WTC11 (cell line): ENCODE measurements at regions not wholly inside any gene's neighbourhood (a gene's known extent, or its start where the extent isn't known, plus 50 kb on each side); places are given as distances from the start of the nearest gene placed in this dataset.

Source experiments
- ATAC-seq: fragments of 200-7000 bp; cut with Tn5 transposase; 2 replicates; pipeline ENCODE4 v1.10.0; 2021; ENCODE audit warnings: mild to moderate bottlenecking, moderate library complexity
- CTCF ChIA-PET: fragments of 300-600 bp; sonication (Branson Sonifier 250); formaldehyde crosslinking; loops from one replicate; lab custom pipeline; 2021; ENCODE audit warnings: antibody characterized with exemption; lab: Charles Lee
- POLR2A ChIA-PET: fragments of 350-600 bp; sonication (Branson Sonifier 250); formaldehyde crosslinking; loops from one replicate; lab custom pipeline; 2021; ENCODE audit warnings: antibody characterized with exemption; lab: Charles Lee
- DNase-seq: peaks from one replicate; pipeline ENCODE4 v3.0.0; 2021; ENCODE audit warnings: low spot score
- H3K27ac Mint-ChIP-seq: 2 replicates; pipeline ENCODE4 v1.8.0; 2021; ENCODE audit warnings: mixed read lengths
- H3K27me3 Mint-ChIP-seq: 2 replicates; pipeline ENCODE4 v1.8.0; 2021; ENCODE audit warnings: low read depth, mild to moderate bottlenecking, moderate library complexity, mixed read lengths
- H3K36me3 Mint-ChIP-seq: 2 replicates; pipeline ENCODE4 v1.8.0; 2021; ENCODE audit warnings: mixed read lengths
- H3K4me1 Mint-ChIP-seq: 2 replicates; pipeline ENCODE4 v1.8.0; 2022; ENCODE audit warnings: mixed read lengths
- H3K4me3 Mint-ChIP-seq: 2 replicates; pipeline ENCODE4 v1.8.0; 2021; ENCODE audit warnings: mild to moderate bottlenecking, moderate library complexity, mixed read lengths
- H3K9me3 Mint-ChIP-seq: 2 replicates; pipeline ENCODE4 v1.8.0; 2021; ENCODE audit warnings: mixed read lengths
- ATF1 ChIP-seq: sonication (generic); formaldehyde crosslinking; IDR thresholded peaks from 2 replicates; pipeline ENCODE4 v1.8.1; 2023; ENCODE audit warnings: mild to moderate bottlenecking, moderate library complexity, missing genetic modification reagents
- CREB1 ChIP-seq: sonication (generic); formaldehyde crosslinking; IDR thresholded peaks from 2 replicates; pipeline ENCODE4 v1.8.0; 2023; ENCODE audit warnings: mild to moderate bottlenecking, missing genetic modification reagents
- ETV6 ChIP-seq: sonication (generic); formaldehyde crosslinking; IDR thresholded peaks from 2 replicates; pipeline ENCODE4 v1.8.1; 2022; ENCODE audit warnings: mild to moderate bottlenecking, missing genetic modification reagents
- GTF2I ChIP-seq: fragments of 250-450 bp; sonication (Bioruptor Pico); conservative IDR thresholded peaks from 2 replicates; pipeline ENCODE4 v1.4.0; 2021; ENCODE audit warnings: mild to moderate bottlenecking
- KAT7 ChIP-seq: sonication (generic); formaldehyde crosslinking; IDR thresholded peaks from 2 replicates; pipeline ENCODE4 v1.8.1; 2023; ENCODE audit warnings: missing genetic modification reagents, mild to moderate bottlenecking, borderline replicate concordance
- NFYB ChIP-seq: sonication (generic); formaldehyde crosslinking; conservative IDR thresholded peaks from 2 replicates; pipeline ENCODE4 v1.8.0; 2022; ENCODE audit warnings: low read depth, missing genetic modification reagents
- PRRX2 ChIP-seq: fragments of 250-450 bp; sonication (Bioruptor Pico); IDR thresholded peaks from 2 replicates; pipeline ENCODE4 v1.8.0; 2021; ENCODE audit warnings: mild to moderate bottlenecking
- SOX15 ChIP-seq: fragments of 250-450 bp; sonication (Bioruptor Pico); IDR thresholded peaks from 2 replicates; pipeline ENCODE4 v1.9.0; 2021; ENCODE audit warnings: mild to moderate bottlenecking
- SP1 ChIP-seq: sonication (generic); formaldehyde crosslinking; conservative IDR thresholded peaks from 2 replicates; pipeline ENCODE4 v1.8.1; 2022; ENCODE audit warnings: missing genetic modification reagents
- TCF7 ChIP-seq: sonication (generic); formaldehyde crosslinking; IDR thresholded peaks from 2 replicates; pipeline ENCODE4 v1.8.0; 2022; ENCODE audit warnings: mild to moderate bottlenecking, low read depth, missing genetic modification reagents, moderate library complexity
- ZBTB21 ChIP-seq: sonication (generic); formaldehyde crosslinking; IDR thresholded peaks from 2 replicates; pipeline ENCODE4 v1.8.1; 2023; ENCODE audit warnings: mild to moderate bottlenecking, missing genetic modification reagents, borderline replicate concordance
- ZNF416 ChIP-seq: fragments of 250-450 bp; sonication (Bioruptor Pico); IDR thresholded peaks from 2 replicates; pipeline ENCODE4 v1.9.0; 2021; ENCODE audit warnings: mild to moderate bottlenecking, inconsistent platforms
- ZNF671 ChIP-seq: fragments of 250-450 bp; sonication (Bioruptor Pico); IDR thresholded peaks from 2 replicates; pipeline ENCODE4 v1.8.0; 2021; ENCODE audit warnings: mild to moderate bottlenecking
- TF ChIP-seq, protein P1 (sequence below): fragments of 250-450 bp; sonication (Bioruptor Pico); IDR thresholded peaks from 2 replicates; pipeline ENCODE4 v2.1.2; 2022; ENCODE audit warnings: mild to moderate bottlenecking, moderate library complexity
- TF ChIP-seq, protein P2 (sequence below): sonication (generic); formaldehyde crosslinking; IDR thresholded peaks from 2 replicates; pipeline ENCODE4 v1.8.0; 2022; ENCODE audit warnings: mild to moderate bottlenecking, missing genetic modification reagents
- TF ChIP-seq, protein P3 (sequence below): fragments of 250-450 bp; sonication (Bioruptor Pico); IDR thresholded peaks from 2 replicates; pipeline ENCODE4 v1.9.0; 2021; ENCODE audit warnings: mild to moderate bottlenecking
- TF ChIP-seq, protein P4 (sequence below): sonication (generic); formaldehyde crosslinking; IDR thresholded peaks from 2 replicates; pipeline ENCODE4 v1.8.0; 2022; ENCODE audit warnings: mild to moderate bottlenecking, missing genetic modification reagents
- TF ChIP-seq, protein P5 (sequence below): sonication (generic); formaldehyde crosslinking; IDR thresholded peaks from 2 replicates; pipeline ENCODE4 v1.8.0; 2023; ENCODE audit warnings: missing genetic modification reagents, mild to moderate bottlenecking, borderline replicate concordance

DNA sequence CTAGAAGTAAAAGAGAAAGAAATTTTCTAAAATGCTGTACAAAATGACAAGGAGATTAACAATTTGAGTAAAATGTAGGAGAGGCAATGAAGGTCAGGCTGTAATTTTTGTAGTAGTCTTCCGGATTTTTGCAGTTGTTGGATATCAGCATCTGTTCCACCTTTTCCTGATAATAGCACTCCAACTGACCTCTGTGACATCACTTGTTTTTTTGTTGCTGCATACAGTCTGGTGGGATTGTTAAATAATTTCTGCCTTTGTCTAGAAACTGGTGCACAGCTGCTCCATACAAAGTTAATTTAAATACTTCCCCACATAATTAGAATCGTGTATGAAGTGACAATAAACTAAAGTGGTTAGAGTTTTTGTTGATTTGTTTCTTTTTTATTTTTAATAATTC, 731.4 kb downstream of the PLOD2 start:
- no peak for DNase-seq
- no peak overlapping the region for H3K27ac Mint-ChIP-seq
- no peak for ATAC-seq
- POLR2A ChIA-PET, result no interaction called here
- CTCF ChIA-PET, result no interaction called here
- H3K27me3 Mint-ChIP-seq, result no peaks in the 10 kb centered on the region
- H3K36me3 Mint-ChIP-seq, result no peaks in the 10 kb centered on the region
- no peak overlapping the region for H3K4me3 Mint-ChIP-seq
- no peaks in the 10 kb centered on the region for H3K9me3 Mint-ChIP-seq
- TF ChIP-seq PRRX2 (CRISPR knock-in tag), result no peak
- H3K4me1 Mint-ChIP-seq, result no peaks in the 10 kb centered on the region

DNA sequence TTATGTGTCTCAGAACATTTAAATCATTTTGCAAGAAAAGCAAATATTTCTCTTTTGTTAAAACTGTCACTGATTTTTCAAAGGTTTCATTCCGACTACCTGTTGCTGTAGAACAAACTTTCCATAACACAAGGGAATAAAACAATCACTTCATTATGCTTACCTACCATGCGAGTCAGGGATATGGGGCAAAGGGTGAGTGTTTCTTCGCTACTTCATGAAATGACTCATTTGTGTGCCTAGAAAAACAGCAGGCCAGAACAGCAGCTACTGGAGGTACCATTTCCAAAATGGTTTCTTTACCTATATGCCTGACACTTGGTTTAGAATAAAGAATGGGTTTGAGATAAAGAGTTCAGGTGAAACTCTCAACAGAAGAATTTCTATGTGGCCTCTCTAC, 712.5 kb downstream of the PLOD2 start:
- Mint-ChIP-seq H3K4me1 (peaks cover 2% of the 10 kb centered on the region; the same call in 1 of the 2 replicates), H3K9me3 (no peaks in the 10 kb centered on the region), H3K27ac (peak overlapping the region; percentile 17; the same call in 1 of the 2 replicates), H3K36me3 (no peaks in the 10 kb centered on the region), H3K4me3 (no peak overlapping the region), H3K27me3 (no peaks in the 10 kb centered on the region)
- ATAC-seq (no peak), DNase-seq (no peak)
- CTCF ChIA-PET, result no interaction called here
- POLR2A ChIA-PET, result no interaction called here
- TF ChIP-seq ETV6 (CRISPR knock-in tag), result no peak
- no peak for TF ChIP-seq CREB1 (CRISPR knock-in tag)
- TF ChIP-seq KAT7 (CRISPR knock-in tag), result no peak
- no peak for TF ChIP-seq ATF1 (CRISPR knock-in tag)
- TF ChIP-seq SP1 (CRISPR knock-in tag), result no peak
- TF ChIP-seq ZNF416 (CRISPR knock-in tag), result no peak

DNA sequence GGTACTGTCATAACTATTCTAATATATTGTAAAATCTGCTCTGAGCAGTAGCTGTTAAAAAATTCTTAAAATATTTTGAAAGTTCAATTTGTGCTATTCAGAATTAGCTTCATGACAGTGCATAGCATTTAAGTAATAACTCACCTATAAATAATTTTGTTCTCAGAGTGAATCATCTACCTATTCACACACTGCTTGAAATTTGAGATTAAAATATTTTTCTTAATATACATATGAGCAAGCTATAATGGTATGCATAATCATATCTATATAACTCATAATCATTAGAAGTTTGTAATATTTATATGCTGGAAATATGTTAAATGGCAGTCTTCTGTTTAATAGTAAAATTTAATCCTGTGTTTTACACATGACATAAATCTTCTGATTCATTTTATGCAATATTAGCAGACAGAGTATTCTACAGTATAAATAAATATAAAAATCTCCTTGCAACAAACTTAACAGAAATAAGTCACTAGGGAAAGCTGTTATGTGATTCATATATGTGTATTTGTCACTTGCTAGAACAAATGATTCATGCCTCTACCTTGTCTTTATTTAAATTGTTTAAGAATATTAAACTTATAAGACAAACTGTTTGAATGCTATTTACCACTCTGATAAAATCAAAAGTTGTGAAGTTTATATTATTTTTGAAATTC, 710.8 kb downstream of the PLOD2 start:
- peaks cover 2% of the 10 kb centered on the region; the same call in 1 of the 2 replicates for H3K4me1 Mint-ChIP-seq
- ChIA-PET POLR2A (no interaction called here), CTCF (no interaction called here)
- H3K36me3 Mint-ChIP-seq, result no peaks in the 10 kb centered on the region
- TF ChIP-seq, protein P1, sequence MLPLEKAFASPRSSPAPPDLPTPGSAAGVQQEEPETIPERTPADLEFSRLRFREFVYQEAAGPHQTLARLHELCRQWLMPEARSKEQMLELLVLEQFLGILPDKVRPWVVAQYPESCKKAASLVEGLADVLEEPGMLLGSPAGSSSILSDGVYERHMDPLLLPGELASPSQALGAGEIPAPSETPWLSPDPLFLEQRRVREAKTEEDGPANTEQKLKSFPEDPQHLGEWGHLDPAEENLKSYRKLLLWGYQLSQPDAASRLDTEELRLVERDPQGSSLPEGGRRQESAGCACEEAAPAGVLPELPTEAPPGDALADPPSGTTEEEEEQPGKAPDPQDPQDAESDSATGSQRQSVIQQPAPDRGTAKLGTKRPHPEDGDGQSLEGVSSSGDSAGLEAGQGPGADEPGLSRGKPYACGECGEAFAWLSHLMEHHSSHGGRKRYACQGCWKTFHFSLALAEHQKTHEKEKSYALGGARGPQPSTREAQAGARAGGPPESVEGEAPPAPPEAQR (CRISPR knock-in tag), result no peak
- TF ChIP-seq, all 79 proteins: peak for 0
- Mint-ChIP-seq H3K27me3 (no peaks in the 10 kb centered on the region), H3K9me3 (no peaks in the 10 kb centered on the region), H3K27ac (no peak overlapping the region), H3K4me3 (no peak overlapping the region)
- no peak for ATAC-seq
- no peak for DNase-seq

DNA sequence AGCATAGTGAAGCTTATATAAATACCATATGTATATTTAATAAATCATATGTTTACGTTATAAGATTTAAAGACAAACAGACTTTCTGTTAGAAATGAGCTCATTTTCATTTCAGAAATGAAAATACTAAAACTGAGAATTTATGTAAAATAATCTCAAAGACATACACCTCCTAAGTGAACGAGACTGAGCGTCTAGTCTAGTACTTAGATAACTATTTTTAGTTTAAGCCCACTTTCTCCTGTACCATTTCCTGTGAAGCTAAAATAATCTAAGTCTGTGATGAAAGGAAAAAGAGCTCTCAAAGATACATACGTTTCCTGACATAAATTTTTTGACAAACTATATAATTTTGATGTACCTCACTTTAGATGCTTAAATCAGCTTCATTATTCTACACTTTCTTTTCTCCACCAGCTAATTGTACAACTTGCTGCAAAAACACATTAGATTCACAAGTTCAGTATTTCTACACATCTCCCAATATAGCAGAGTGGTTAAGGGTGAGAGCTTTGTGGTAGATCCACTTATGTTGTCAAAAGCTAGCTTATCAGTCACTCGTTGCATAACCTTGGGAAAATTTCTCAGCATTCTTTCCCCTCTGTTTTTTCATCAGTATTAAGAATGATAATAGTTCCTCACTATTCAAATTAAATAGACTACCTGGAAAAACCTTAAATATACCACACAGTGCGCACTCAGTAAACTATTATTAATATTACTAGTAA, 703.0 kb downstream of the PLOD2 start:
- no peak overlapping the region for H3K4me3 Mint-ChIP-seq
- ChIA-PET CTCF (no interaction called here), POLR2A (no interaction called here)
- H3K36me3 Mint-ChIP-seq, result no peaks in the 10 kb centered on the region
- no peaks in the 10 kb centered on the region for H3K4me1 Mint-ChIP-seq
- DNase-seq (no peak), ATAC-seq (no peak)
- no peak overlapping the region for H3K27ac Mint-ChIP-seq
- H3K27me3 Mint-ChIP-seq, result no peaks in the 10 kb centered on the region
- H3K9me3 Mint-ChIP-seq, result no peaks in the 10 kb centered on the region
- TF ChIP-seq, protein P2, sequence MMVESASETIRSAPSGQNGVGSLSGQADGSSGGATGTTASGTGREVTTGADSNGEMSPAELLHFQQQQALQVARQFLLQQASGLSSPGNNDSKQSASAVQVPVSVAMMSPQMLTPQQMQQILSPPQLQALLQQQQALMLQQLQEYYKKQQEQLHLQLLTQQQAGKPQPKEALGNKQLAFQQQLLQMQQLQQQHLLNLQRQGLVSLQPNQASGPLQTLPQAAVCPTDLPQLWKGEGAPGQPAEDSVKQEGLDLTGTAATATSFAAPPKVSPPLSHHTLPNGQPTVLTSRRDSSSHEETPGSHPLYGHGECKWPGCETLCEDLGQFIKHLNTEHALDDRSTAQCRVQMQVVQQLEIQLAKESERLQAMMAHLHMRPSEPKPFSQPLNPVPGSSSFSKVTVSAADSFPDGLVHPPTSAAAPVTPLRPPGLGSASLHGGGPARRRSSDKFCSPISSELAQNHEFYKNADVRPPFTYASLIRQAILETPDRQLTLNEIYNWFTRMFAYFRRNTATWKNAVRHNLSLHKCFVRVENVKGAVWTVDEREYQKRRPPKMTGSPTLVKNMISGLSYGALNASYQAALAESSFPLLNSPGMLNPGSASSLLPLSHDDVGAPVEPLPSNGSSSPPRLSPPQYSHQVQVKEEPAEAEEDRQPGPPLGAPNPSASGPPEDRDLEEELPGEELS (CRISPR knock-in tag), result no peak
- TF ChIP-seq NFYB (no peak), KAT7 (CRISPR knock-in tag) (no peak), ZNF671 (CRISPR knock-in tag) (no peak), GTF2I (CRISPR knock-in tag) (no peak), SP1 (CRISPR knock-in tag) (no peak), ETV6 (CRISPR knock-in tag) (no peak), SOX15 (CRISPR knock-in tag) (no peak), ZBTB21 (CRISPR knock-in tag) (no peak), TCF7 (CRISPR knock-in tag) (no peak)
- TF ChIP-seq, protein P3, sequence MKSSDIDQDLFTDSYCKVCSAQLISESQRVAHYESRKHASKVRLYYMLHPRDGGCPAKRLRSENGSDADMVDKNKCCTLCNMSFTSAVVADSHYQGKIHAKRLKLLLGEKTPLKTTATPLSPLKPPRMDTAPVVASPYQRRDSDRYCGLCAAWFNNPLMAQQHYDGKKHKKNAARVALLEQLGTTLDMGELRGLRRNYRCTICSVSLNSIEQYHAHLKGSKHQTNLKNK (CRISPR knock-in tag), result no peak
- TF ChIP-seq, protein P4, sequence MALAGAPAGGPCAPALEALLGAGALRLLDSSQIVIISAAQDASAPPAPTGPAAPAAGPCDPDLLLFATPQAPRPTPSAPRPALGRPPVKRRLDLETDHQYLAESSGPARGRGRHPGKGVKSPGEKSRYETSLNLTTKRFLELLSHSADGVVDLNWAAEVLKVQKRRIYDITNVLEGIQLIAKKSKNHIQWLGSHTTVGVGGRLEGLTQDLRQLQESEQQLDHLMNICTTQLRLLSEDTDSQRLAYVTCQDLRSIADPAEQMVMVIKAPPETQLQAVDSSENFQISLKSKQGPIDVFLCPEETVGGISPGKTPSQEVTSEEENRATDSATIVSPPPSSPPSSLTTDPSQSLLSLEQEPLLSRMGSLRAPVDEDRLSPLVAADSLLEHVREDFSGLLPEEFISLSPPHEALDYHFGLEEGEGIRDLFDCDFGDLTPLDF (CRISPR knock-in tag), result no peak
- TF ChIP-seq, protein P5, sequence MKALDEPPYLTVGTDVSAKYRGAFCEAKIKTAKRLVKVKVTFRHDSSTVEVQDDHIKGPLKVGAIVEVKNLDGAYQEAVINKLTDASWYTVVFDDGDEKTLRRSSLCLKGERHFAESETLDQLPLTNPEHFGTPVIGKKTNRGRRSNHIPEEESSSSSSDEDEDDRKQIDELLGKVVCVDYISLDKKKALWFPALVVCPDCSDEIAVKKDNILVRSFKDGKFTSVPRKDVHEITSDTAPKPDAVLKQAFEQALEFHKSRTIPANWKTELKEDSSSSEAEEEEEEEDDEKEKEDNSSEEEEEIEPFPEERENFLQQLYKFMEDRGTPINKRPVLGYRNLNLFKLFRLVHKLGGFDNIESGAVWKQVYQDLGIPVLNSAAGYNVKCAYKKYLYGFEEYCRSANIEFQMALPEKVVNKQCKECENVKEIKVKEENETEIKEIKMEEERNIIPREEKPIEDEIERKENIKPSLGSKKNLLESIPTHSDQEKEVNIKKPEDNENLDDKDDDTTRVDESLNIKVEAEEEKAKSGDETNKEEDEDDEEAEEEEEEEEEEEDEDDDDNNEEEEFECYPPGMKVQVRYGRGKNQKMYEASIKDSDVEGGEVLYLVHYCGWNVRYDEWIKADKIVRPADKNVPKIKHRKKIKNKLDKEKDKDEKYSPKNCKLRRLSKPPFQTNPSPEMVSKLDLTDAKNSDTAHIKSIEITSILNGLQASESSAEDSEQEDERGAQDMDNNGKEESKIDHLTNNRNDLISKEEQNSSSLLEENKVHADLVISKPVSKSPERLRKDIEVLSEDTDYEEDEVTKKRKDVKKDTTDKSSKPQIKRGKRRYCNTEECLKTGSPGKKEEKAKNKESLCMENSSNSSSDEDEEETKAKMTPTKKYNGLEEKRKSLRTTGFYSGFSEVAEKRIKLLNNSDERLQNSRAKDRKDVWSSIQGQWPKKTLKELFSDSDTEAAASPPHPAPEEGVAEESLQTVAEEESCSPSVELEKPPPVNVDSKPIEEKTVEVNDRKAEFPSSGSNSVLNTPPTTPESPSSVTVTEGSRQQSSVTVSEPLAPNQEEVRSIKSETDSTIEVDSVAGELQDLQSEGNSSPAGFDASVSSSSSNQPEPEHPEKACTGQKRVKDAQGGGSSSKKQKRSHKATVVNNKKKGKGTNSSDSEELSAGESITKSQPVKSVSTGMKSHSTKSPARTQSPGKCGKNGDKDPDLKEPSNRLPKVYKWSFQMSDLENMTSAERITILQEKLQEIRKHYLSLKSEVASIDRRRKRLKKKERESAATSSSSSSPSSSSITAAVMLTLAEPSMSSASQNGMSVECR, result no peak
